Liver (tissue), 3 donors: ENCODE measurements at regions not wholly inside any gene's neighbourhood (a gene's known extent, or its start where the extent isn't known, plus 50 kb on each side); places are given as distances from the start of the nearest gene placed in this dataset.

ENCODE experiments used
- EGR1 ChIP-seq, 2 donors: IDR thresholded peaks; 2 replicates each; pipeline ENCODE4 v1.6.1; 2016 to 2018; ENCODE audit warnings: antibody characterized with exemption in 2 of 2, low read depth in 2 of 2
- RAD21 ChIP-seq, 2 donors: IDR thresholded peaks; 2 replicates each; pipeline ENCODE4 v1.6.1; 2016; ENCODE audit warnings: antibody characterized with exemption in 2 of 2, mild to moderate bottlenecking in 2 of 2
- SP1 ChIP-seq: IDR thresholded peaks from 2 replicates; pipeline ENCODE4 v1.6.1; 2018; ENCODE audit warnings: antibody characterized with exemption, mild to moderate bottlenecking
- TAF1 ChIP-seq: conservative IDR thresholded peaks from 2 replicates; pipeline ENCODE4 v1.6.1; 2016; ENCODE audit warnings: antibody characterized with exemption, mild to moderate bottlenecking
- YY1 ChIP-seq: IDR thresholded peaks from 2 replicates; pipeline ENCODE4 v1.6.1; 2016; ENCODE audit warnings: antibody characterized with exemption, mild to moderate bottlenecking
- TF ChIP-seq, protein P1 (sequence below): fragments of 150-350 bp; IDR thresholded peaks from 2 replicates; pipeline ENCODE4 v1.5.1; 2017; ENCODE audit warnings: improper control_type of control experiment, low read depth, low read length; ENCODE audit not compliant: missing input control
- donor health status: healthy.
- donor health status: healthy.

- TF ChIP-seq, protein P1, sequence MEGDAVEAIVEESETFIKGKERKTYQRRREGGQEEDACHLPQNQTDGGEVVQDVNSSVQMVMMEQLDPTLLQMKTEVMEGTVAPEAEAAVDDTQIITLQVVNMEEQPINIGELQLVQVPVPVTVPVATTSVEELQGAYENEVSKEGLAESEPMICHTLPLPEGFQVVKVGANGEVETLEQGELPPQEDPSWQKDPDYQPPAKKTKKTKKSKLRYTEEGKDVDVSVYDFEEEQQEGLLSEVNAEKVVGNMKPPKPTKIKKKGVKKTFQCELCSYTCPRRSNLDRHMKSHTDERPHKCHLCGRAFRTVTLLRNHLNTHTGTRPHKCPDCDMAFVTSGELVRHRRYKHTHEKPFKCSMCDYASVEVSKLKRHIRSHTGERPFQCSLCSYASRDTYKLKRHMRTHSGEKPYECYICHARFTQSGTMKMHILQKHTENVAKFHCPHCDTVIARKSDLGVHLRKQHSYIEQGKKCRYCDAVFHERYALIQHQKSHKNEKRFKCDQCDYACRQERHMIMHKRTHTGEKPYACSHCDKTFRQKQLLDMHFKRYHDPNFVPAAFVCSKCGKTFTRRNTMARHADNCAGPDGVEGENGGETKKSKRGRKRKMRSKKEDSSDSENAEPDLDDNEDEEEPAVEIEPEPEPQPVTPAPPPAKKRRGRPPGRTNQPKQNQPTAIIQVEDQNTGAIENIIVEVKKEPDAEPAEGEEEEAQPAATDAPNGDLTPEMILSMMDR: no peak
- TF ChIP-seq TAF1 (no peak), YY1 (no peak), EGR1 (IDR thresholded peaks at IDR 0.05; ENCODE audit: low read depth in 2 of 2) (no peak), SP1 (no peak), RAD21 (IDR thresholded peaks at IDR 0.05) (no peak)
Measured at GRCh38 chr12:124412646-124413015, 117.7 kb downstream of the RFLNA start.
